Amniotic epithelial cell (primary cell): ENCODE measurements at regions not wholly inside any gene's neighbourhood (a gene's known extent, or its start where the extent isn't known, plus 50 kb on each side); places are given as distances from the start of the nearest gene placed in this dataset.
"Not testable (repeated sequence)": the region's sequence is repeated elsewhere in the genome, so short reads cannot be mapped to it uniquely, and the experiment has no call there.

Experiments used
- DNase-seq: peaks from one replicate; pipeline ENCODE4 v3.0.0-alpha.2; 2010; ENCODE audit warnings: low read depth

- DNase-seq = no peak
Measured at GRCh38 chr12:86414201-86414600, 158.0 kb upstream of the MGAT4C start.

GRCh38 chr12:86411710-86412109 is 155.5 kb upstream of the MGAT4C start:
- no peak for DNase-seq

GRCh38 chr12:86407620-86408208 is 151.5 kb upstream of the MGAT4C start:
- no peak for DNase-seq

- DNase-seq = peak; percentile 91
Measured at GRCh38 chr12:86389949-86390348, 133.8 kb upstream of the MGAT4C start.

- no peak for DNase-seq
Measured at GRCh38 chr12:86387591-86388145, 131.5 kb upstream of the MGAT4C start.

GRCh38 chr12:86383759-86384158 is 127.6 kb upstream of the MGAT4C start:
- not testable (repeated sequence) for DNase-seq

- DNase-seq = no peak
Measured at GRCh38 chr12:86379337-86379736, 123.1 kb upstream of the MGAT4C start.

GRCh38 chr12:86376052-86376451 is 119.9 kb upstream of the MGAT4C start:
- peak; percentile 40 for DNase-seq

- no peak for DNase-seq
Measured at GRCh38 chr12:86373813-86374212, 117.6 kb upstream of the MGAT4C start.

GRCh38 chr12:86367137-86367536 is 110.9 kb upstream of the MGAT4C start:
- DNase-seq = peak; percentile 66

- peak; percentile 3 for DNase-seq
Measured at GRCh38 chr12:86349196-86349595, 93.0 kb upstream of the MGAT4C start.

GRCh38 chr12:86333955-86334522 is 77.8 kb upstream of the MGAT4C start:
- no peak for DNase-seq

- no peak for DNase-seq
Measured at GRCh38 chr12:86331457-86331856, 75.3 kb upstream of the MGAT4C start.

- no peak for DNase-seq
Measured at GRCh38 chr12:86331012-86331411, 74.8 kb upstream of the MGAT4C start.

- no peak for DNase-seq
Measured at GRCh38 chr12:86312232-86312631, 56.0 kb upstream of the MGAT4C start.
